GM23248 (cell line): ENCODE measurements at regions not wholly inside any gene's neighbourhood (a gene's known extent, or its start where the extent isn't known, plus 50 kb on each side); places are given as distances from the start of the nearest gene placed in this dataset.

Source experiments
- EZH2 ChIP-seq: fragments of 200-600 bp; sonication (generic); IDR thresholded peaks from 2 replicates; pipeline ENCODE4 v1.6.1; 2018; ENCODE audit warnings: antibody characterized with exemption, mild to moderate bottlenecking; ENCODE audit not compliant: insufficient read depth, poor library complexity, severe bottlenecking
- EZH2phosphoT487 ChIP-seq: fragments of 200-600 bp; sonication (generic); IDR thresholded peaks from 2 replicates; pipeline ENCODE4 v1.6.1; 2018; ENCODE audit warnings: antibody characterized with exemption, moderate library complexity, mild to moderate bottlenecking, low read depth; ENCODE audit not compliant: insufficient read depth

DNA sequence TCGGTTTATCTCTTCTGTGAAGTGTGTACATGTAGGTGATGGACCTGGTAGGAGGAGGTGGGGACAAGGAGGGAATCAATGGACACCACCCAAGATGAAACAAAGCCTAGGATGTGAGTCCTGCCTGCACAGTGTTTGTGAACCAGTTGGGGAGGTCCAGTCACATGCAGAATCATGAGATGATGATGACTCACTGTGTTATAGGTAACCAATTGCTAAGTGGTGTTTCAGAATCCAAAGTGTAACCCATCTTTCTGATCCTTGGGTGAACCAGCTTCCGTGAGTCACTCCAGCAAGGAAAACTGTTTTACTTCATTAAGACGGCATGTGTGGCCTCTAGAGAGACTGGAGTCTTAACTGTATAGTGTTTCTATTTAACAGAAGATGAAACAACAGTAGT lies 57.9 kb upstream of the HPF1 start:
- TF ChIP-seq EZH2phosphoT487 (no peak), EZH2 (no peak)
